CD4-positive, alpha-beta T cell treated with Interleukin-1 beta for 1 hour (primary cell): ENCODE measurements at regions not wholly inside any gene's neighbourhood (a gene's known extent, or its start where the extent isn't known, plus 50 kb on each side); places are given as distances from the start of the nearest gene placed in this dataset.
"Not testable (repeated sequence)": the region's sequence is repeated elsewhere in the genome, so short reads cannot be mapped to it uniquely, and the experiment has no call there.

Experiments
- DNase-seq, 2 donors: peaks; one replicate each; pipeline ENCODE4 v3.0.0-alpha.2; 2020 to 2022

DNA sequence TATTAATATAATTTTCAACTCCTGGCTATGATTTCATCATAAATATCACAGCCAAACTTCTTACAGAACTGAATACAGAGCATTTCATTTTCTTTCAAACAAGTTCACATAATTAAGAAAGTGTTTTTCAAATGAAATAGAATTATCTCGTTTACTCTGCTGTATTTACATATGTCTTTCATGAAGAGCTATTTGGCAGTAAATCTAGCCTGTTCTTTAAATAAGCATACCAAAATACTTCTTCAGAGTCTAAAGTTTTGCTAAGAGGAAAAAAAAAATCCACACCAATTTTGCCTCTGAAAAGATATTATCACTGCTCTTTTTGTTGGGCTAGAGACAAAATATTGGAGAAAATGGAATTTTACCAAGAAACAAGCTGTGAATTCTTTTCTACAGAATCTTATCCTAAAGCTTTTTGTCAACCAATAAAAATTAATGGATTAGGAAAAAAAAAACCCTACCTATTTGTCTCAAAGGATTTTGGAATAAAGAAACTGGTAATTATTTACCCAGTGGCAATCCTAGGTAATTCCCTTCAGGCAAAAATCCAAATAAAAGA is 287.9 kb upstream of the NR3C2 start:
- no peak for DNase-seq

DNA sequence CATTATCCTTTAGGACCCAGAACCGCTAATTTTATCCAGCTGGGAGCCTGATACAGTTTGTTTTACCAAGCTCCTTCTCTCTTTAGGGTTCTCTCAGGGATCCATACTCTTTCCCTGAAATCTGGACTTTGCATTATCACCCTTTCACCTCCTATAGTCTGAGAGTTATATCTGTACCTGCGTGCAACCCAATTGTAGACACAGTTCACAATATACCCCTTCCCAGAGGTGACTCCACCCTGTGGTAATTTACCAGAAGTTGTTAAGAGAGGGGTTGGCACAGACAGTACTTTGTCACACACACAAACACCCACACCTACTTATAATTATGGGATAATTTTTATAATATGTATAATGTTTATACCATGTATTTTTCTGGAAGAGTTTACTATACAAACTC is 275.8 kb upstream of the NR3C2 start:
- DNase-seq: no peak

GRCh38 chr4:148716431-148717052 is 274.3 kb upstream of the NR3C2 start:
- no peak for DNase-seq

DNA sequence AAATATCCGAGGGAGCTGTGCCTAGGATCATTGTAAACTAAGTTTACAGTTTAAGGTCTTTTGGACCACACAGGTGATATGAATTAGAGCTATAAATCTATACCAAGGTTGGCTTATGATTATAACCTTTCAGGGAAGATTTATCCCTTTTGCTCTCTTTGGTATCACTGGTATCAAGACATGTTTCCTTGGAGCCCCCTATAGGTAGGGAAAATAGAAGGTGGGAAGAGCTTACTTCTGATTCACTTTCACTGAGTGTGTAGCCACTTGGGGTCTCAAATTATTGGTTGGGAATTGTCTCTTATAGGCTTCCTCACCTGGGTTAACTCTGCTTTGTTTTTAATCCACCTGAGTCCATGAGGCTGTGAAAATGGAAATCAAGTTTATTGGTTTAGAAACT is 262.1 kb upstream of the NR3C2 start:
- DNase-seq: no peak

DNA sequence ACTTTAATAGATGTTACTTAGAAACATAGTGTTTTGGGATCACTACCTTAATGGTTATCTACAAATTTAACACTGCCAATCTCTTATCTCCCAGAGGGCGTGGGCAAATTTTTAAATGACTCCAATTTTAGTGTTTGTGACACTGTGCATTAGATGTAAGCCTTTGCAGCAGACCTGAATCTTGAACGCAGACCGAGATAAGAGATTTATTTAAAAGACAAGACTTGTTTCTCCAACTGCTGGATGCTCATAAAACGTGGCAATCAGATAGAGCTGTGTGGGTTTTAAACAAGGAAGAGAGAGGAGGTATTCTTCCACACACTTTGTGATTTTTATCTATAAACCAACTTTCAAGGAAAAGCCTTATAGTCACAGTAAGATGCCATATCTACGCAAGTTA is 252.5 kb upstream of the NR3C2 start:
- DNase-seq: no peak

GRCh38 chr4:148693913-148694649 is 251.9 kb upstream of the NR3C2 start:
- no peak for DNase-seq

DNA sequence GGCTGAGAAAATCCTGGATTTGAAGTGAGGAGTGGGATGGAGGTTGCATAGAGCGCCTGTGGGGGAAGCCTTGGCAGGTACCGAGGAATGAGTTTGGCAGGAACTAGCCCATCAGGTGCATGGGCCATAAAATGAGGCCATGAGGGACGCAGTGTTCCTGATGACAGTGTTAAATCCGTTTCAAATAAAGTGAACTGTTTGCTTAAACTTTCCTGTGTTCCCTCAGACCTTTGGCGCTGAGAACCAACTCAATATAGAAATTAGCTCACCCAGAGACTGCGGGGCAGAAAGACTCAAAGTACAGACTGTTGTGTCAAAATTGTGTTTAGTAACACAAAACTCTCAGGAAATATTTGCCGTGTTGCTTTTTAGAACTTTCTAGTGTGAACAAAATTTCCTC is 250.0 kb upstream of the NR3C2 start:
- DNase-seq: no peak

DNA sequence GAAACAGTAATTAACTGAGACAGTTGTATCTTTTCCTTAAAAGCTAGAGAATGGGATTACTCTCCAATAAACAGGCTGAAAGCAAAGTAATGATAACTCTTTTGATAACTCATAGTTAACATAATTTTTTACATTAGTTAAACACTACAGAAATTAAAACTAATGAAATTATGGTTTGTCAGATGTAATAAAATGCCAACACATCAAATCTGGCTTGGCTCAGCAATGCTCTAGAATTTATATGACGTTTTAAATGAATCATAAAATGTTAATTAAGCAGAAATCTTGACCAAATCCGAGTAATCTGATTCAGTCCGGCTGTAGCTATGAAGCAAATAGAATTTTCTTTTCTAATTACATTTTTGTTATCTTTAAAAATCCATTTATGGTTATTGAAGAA is 244.2 kb upstream of the NR3C2 start:
- DNase-seq: no peak

DNA sequence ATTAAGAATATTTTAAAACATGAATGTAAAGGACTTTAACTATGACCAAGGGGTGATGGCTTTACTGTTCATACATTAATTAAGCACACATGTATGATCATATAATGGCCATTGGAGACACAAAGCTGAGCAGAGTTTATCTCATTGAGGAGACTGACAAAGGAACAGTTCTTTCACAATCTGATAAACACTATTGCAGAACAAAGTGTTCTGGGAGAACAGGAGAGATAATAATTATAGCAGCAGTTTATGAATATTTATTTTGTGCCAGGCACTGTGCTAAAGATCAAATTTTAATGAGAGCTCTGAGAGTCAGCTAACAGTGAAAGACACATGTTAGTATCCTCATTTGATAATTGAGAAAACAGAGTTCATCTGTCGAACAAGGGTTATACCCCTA is 242.4 kb upstream of the NR3C2 start:
- DNase-seq: no peak

GRCh38 chr4:148680884-148681283 is 238.7 kb upstream of the NR3C2 start:
- no peak for DNase-seq

DNA sequence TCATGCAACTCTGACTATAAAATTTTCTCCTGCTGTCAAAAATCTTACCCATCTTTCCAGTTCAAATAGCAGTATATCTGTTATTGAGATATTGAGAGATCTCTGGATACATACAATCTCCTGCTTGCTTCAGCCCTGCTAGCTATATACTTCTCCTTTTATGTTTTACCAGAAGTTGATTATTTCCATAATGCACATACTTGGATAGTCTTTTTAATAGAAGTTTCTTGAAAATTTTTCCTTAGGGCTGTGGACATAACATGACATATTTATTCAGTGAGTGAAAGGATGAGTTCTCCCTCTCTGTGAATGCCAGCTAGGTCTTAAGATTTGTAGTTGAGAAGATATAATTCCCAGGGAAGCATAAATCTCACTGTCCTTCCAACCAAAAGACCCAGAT is 234.1 kb upstream of the NR3C2 start:
- DNase-seq: no peak

DNA sequence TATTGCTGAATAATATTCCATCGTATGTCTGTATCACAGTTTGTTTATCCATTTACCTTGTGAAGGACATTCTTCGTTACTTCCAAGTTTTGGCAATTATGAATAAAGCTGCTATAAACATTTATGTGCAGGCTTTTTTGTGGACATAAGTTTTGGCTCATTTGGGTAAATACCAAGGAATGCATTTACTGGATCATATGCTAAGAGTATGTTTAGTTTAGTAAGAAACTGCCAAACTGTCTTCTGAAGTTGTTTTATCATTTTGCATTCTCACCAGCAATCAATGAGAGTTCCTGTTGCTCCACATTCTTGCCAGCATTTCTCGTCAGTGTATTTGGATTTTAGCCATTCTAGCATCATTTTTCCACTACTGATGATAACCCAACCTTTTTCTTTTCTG is 232.7 kb upstream of the NR3C2 start:
- DNase-seq: no peak

GRCh38 chr4:148664636-148665035 is 222.4 kb upstream of the NR3C2 start:
- DNase-seq: no peak

- no peak for DNase-seq
Observed at GRCh38 chr4:148654131-148654530, 211.9 kb upstream of the NR3C2 start.

DNA sequence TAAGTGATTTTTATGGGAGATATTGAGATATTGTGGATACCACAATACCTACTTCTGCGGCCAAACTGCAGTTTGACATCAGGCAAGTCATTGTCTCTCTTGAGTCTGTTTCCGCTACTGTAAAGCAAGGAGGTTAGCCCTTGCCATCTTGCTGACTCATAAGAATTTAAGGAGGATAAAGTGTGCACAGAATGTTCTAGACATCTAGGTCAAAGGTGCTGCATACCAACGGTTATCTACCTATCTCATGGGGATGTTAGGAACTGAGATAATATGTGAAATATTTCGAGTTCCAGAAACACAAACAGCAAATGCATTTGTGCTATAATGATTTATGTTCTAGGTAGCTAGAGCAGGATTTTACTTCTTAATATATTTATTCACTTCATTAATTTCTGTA is 211.5 kb upstream of the NR3C2 start:
- DNase-seq: no peak

- no peak for DNase-seq
Observed at GRCh38 chr4:148651991-148652390, 209.8 kb upstream of the NR3C2 start.

- DNase-seq: no peak
Observed at GRCh38 chr4:148649652-148650331, 207.6 kb upstream of the NR3C2 start.

GRCh38 chr4:148643851-148644250 is 201.6 kb upstream of the NR3C2 start:
- no peak for DNase-seq

- DNase-seq: no peak
Observed at GRCh38 chr4:148642907-148643306, 200.7 kb upstream of the NR3C2 start.

DNA sequence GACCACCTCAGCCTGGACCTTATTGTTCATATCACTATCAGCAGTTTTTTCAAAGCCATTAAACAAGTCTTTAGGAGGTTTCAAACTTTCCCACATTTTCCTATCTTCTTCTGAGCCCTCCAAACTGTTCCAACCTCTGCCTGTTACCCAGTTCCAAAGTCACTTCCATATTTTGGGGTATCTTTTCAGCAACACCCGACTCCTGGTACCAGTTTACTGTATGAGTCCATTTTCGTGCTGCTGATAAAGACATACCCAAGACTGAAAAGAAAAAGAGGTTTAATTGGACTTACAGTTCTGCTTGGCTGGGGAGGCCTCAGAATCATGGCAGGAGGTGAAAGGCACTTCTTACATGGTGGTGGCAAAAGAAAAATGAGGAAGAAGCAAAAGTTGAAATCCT is 195.9 kb upstream of the NR3C2 start:
- DNase-seq: not testable (repeated sequence)

GRCh38 chr4:148637453-148637852 is 195.2 kb upstream of the NR3C2 start:
- DNase-seq: not testable (repeated sequence)

- DNase-seq: no peak
Observed at GRCh38 chr4:148634476-148634875, 192.3 kb upstream of the NR3C2 start.

GRCh38 chr4:148633720-148634119 is 191.5 kb upstream of the NR3C2 start:
- DNase-seq: no peak

DNA sequence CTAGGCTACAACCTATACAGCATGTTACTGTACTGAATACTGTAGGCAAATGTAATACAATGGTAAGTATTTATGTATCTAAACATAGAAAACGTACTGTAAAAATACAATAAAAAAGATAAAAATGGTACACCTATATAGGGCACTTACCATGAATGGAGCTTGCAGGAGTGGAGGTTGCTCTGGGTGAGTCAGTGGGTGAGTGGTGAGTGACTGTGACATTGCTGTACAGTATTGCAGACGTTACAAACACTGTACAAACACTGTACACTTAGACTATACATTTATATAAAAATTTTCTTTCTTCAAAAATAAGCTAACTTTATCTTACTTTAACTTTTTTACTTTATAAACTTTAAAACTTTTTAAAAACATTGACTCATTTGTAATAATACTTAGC is 190.3 kb upstream of the NR3C2 start:
- no peak for DNase-seq
